GM12878 (cell line): ENCODE measurements at regions not wholly inside any gene's neighbourhood (a gene's known extent, or its start where the extent isn't known, plus 50 kb on each side); places are given as distances from the start of the nearest gene placed in this dataset.

Source experiments
- ATAC-seq: fragments of 200-7000 bp; cut with Tn5 transposase; 3 replicates; pipeline ENCODE4 v1.9.1; 2020; ENCODE audit warnings: mild to moderate bottlenecking, moderate library complexity
- BruUV-seq: library from RNA; stranded (reverse); fragments of 400-500 nt; replicated peaks from 2 replicates; lab custom pipeline; 2021; lab: Mats Ljungman, UMichigan
- CTCF ChIA-PET: fragments of 300-600 bp; sonication (Branson Sonifier 250); formaldehyde crosslinking; extraction: SDS; loops from one replicate; lab custom pipeline; 2021; ENCODE audit warnings: inconsistent platforms; lab: Yijun Ruan, JAX
- POLR2A ChIA-PET: fragments of 350-600 bp; formaldehyde crosslinking; extraction: SDS; loops from one replicate; lab custom pipeline; 2021; ENCODE audit warnings: inconsistent platforms; lab: Charles Lee
- RAD21 ChIA-PET: fragments of 300-600 bp; sonication (Branson Sonifier 250); formaldehyde crosslinking; loops from one replicate; lab custom pipeline; 2023; ENCODE audit warnings: antibody characterized with exemption; ENCODE audit not compliant: unreplicated experiment; lab: Charles Lee
- SMC1A ChIA-PET: fragments of 300-600 bp; sonication (Branson Sonifier 250); formaldehyde crosslinking; loops from one replicate; lab custom pipeline; 2023; ENCODE audit not compliant: unreplicated experiment, uncharacterized antibody; lab: Charles Lee
- DNase-seq: peaks from one replicate; pipeline ENCODE4 v3.0.0-alpha.2; 2011; ENCODE audit warnings: low read depth, low spot score
- FAIRE-seq: peaks from 3 replicates; lab custom pipeline; 2011; peaks lifted over from hg19 to GRCh38; lab: Jason Lieb, UNC
- H2AFZ ChIP-seq: 2 replicates; pipeline ENCODE4 v1.6.0; 2011; ENCODE audit warnings: low read depth, low read length, control low read depth; ENCODE audit not compliant: control insufficient read depth
- H3K27ac ChIP-seq: 2 replicates; pipeline ENCODE4 v1.5.1; 2011; ENCODE audit warnings: control low read depth; ENCODE audit not compliant: control insufficient read depth, insufficient read depth
- H3K27me3 ChIP-seq, 2 experiments: replicated peaks in 1 of 2; 2 replicates each; pipeline versions ENCODE4 v1.6.0 to v1.6.1; 2011; ENCODE audit warnings: low read length in 1 of 2; ENCODE audit not compliant: control insufficient read depth in 2 of 2, insufficient read depth in 2 of 2
- H3K36me3 ChIP-seq, 2 experiments: 2 replicates each; pipeline ENCODE4 v1.5.1; 2011; ENCODE audit warnings: low read length in 1 of 2; ENCODE audit not compliant: control insufficient read depth in 2 of 2, insufficient read depth in 2 of 2
- H3K4me1 ChIP-seq: 2 replicates; pipeline ENCODE4 v1.6.1; 2011; ENCODE audit warnings: mild to moderate bottlenecking, low read length, moderate library complexity, mixed read lengths; ENCODE audit not compliant: control insufficient read depth, insufficient read depth
- H3K4me2 ChIP-seq: 2 replicates; pipeline ENCODE4 v1.6.0; 2011; ENCODE audit warnings: control low read depth; ENCODE audit not compliant: control insufficient read depth, insufficient read depth
- H3K4me3 ChIP-seq: fragments of 200-600 bp; sonication (generic); 2 replicates; pipeline ENCODE4 v1.5.1; 2016
- H3K79me2 ChIP-seq: 2 replicates; pipeline ENCODE4 v1.6.0; 2011; ENCODE audit warnings: low read length; ENCODE audit not compliant: control insufficient read depth, insufficient read depth
- H3K9ac ChIP-seq: 2 replicates; pipeline ENCODE4 v1.8.0; 2011; ENCODE audit warnings: low read length, control low read depth, mixed read lengths; ENCODE audit not compliant: control insufficient read depth, insufficient read depth
- H3K9me3 ChIP-seq: replicated peaks from 3 replicates; pipeline ENCODE4 v1.5.1; 2011; ENCODE audit warnings: mild to moderate bottlenecking, low read length; ENCODE audit not compliant: control insufficient read depth, insufficient read depth
- H4K20me1 ChIP-seq: 2 replicates; pipeline ENCODE4 v1.6.0; 2011; ENCODE audit not compliant: control insufficient read depth, insufficient read depth
- E2F8 ChIP-seq: fragments of 450-650 bp; IDR thresholded peaks from 2 replicates; pipeline ENCODE4 v1.6.1; 2018; ENCODE audit warnings: mild to moderate bottlenecking, low read depth, moderate library complexity; ENCODE audit not compliant: partially characterized antibody
- EED ChIP-seq: sonication (generic); IDR thresholded peaks from 2 replicates; pipeline ENCODE4 v1.6.1; 2016; ENCODE audit warnings: antibody characterized with exemption, low read depth
- EGR1 ChIP-seq, 2 experiments: IDR thresholded peaks; 1 replicate in 1 of 2; 2 replicates in 1 of 2; pipeline ENCODE4 v1.6.1; 2011 to 2012; ENCODE audit warnings: low read depth in 2 of 2, low read length in 2 of 2, borderline replicate concordance in 1 of 2, mild to moderate bottlenecking in 1 of 2, moderate library complexity in 1 of 2
- HDAC2 ChIP-seq: fragments of 200-600 bp; sonication (generic); IDR thresholded peaks from 2 replicates; pipeline ENCODE4 v1.6.1; 2017
- MYB ChIP-seq: fragments of 150-350 bp; IDR thresholded peaks from 2 replicates; pipeline ENCODE4 v1.6.1; 2014; ENCODE audit warnings: mild to moderate bottlenecking, low read depth, low read length, borderline replicate concordance
- NR2F1 ChIP-seq: fragments of 450-650 bp; conservative IDR thresholded peaks from 2 replicates; pipeline ENCODE4 v1.6.1; 2017; ENCODE audit warnings: mild to moderate bottlenecking
- REST ChIP-seq: IDR thresholded peaks from 2 replicates; pipeline ENCODE4 v1.6.1; 2012; ENCODE audit warnings: mild to moderate bottlenecking, low read depth, low read length
- SMAD1 ChIP-seq: fragments of 450-650 bp; IDR thresholded peaks from 2 replicates; pipeline ENCODE4 v1.6.1; 2018; ENCODE audit warnings: mild to moderate bottlenecking, low read depth; ENCODE audit not compliant: partially characterized antibody
- TCF3 ChIP-seq: IDR thresholded peaks from 2 replicates; pipeline ENCODE4 v1.6.1; 2012; ENCODE audit warnings: low read depth, mild to moderate bottlenecking, low read length, borderline replicate concordance; ENCODE audit not compliant: insufficient read depth
- TCF7 ChIP-seq: IDR thresholded peaks from 2 replicates; pipeline ENCODE4 v1.6.1; 2014; ENCODE audit warnings: antibody characterized with exemption, borderline replicate concordance
- ZNF24 ChIP-seq: fragments of 450-650 bp; IDR thresholded peaks from 2 replicates; pipeline ENCODE4 v1.6.1; 2017; ENCODE audit warnings: antibody characterized with exemption, mild to moderate bottlenecking
- ZSCAN29 ChIP-seq: fragments of 450-650 bp; IDR thresholded peaks from 2 replicates; pipeline ENCODE4 v1.6.1; 2017; ENCODE audit warnings: mild to moderate bottlenecking, moderate library complexity
- WGBS: methylation state at CpG from one replicate; pipeline ENCODE4 v1.1.6; 2016; ENCODE audit warnings: low lambda C conversion rate; ENCODE audit not compliant: insufficient replicate concordance, insufficient coverage; ENCODE audit errors: missing lambda C conversion rate; 5-methylcytosine and 5-hydroxymethylcytosine counted together
- in situ Hi-C: fragments of 300-500 bp; cut with MboI; formaldehyde crosslinking; loops from 9 replicates; pipeline ENCODE4 v1.14.3; 2018; ENCODE audit warnings: mixed read lengths
- intact Hi-C: fragments of 100-400 bp; cut with micrococcal nuclease; formaldehyde crosslinking; loops from one replicate; pipeline ENCODE4 v1.14.2; 2022; ENCODE audit not compliant: unreplicated experiment

DNA sequence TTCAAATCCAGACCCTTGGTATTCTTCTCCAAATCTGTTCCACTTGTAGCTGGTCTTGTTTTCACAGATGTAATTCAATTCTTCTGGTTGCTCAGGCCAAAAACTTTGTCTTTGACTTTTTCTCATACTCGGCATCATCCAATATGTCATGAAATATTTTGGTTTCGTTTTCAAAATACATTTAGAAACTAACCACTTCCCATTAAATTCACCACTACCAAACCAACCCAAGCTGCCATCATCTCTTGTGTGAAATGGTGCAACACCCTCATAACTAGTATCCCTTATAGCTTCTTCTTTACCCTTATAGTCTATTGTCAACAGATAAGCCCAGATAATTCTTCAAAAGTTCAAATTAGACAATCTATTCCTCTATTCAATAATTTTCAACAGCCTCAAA, 192.1 kb downstream of the PRR32 start:
- DNase-seq (no peak), FAIRE-seq (no peak), ATAC-seq (no peak; the same call in 2 of the 3 replicates)
- TF ChIP-seq ZSCAN29 (no peak), EED (no peak)
- intact Hi-C loops = no loop called here
- H3K9ac ChIP-seq = no peak overlapping the region
- no peaks in the 10 kb centered on the region for H3K79me2 ChIP-seq
- in situ Hi-C loops = no loop called here
- H3K9me3 ChIP-seq = no peaks in the 10 kb centered on the region
- no peaks in the 10 kb centered on the region for H3K4me1 ChIP-seq
- no peak overlapping the region for H3K27ac ChIP-seq
- BruUV-seq = no TSS peak
- no peaks in the 10 kb centered on the region for H3K27me3 ChIP-seq
- H4K20me1 ChIP-seq = no peaks in the 10 kb centered on the region
- no peaks in the 10 kb centered on the region for H3K36me3 ChIP-seq
- ChIA-PET CTCF (no interaction called here), RAD21 (no interaction called here), SMC1A (no interaction called here), POLR2A (no interaction called here)
- WGBS = 32% methylated on average over 2 of the region's 2 CpGs
- H2AFZ ChIP-seq = no peak overlapping the region
- H3K4me2 ChIP-seq = no peak overlapping the region
- no peak overlapping the region; the same call in 1 of the 2 replicates for H3K4me3 ChIP-seq

DNA sequence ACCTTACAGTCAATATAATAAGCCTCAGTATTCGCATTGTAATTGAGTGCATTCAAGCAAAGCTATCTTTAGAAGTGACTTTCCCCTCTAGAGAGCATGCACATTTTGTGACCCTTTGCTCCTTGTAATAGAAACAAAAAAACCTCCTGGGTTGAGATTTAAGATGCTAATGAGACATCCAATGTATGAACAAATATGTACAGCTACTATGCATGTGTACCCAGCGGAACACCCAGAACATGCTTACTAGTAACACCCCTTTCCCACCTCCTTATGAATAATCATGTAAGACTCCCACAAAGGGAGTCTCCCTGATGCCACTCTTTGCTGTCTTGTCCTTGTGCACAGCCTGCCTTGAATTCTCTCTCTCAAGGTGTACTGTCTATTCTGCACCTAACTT, 205.5 kb downstream of the PRR32 start:
- H3K9me3 ChIP-seq = no peaks in the 10 kb centered on the region
- H3K4me2 ChIP-seq = no peak overlapping the region
- no peaks in the 10 kb centered on the region for H3K27me3 ChIP-seq
- POLR2A ChIA-PET = no interaction called here
- in situ Hi-C loops (no loop called here), intact Hi-C loops (no loop called here)
- RAD21 ChIA-PET = no interaction called here
- no peaks in the 10 kb centered on the region for H4K20me1 ChIP-seq
- no TSS peak for BruUV-seq
- no peak for ATAC-seq
- 27% methylated on average over 2 of the region's 2 CpGs for WGBS
- CTCF ChIA-PET = no interaction called here
- H3K36me3 ChIP-seq = no peaks in the 10 kb centered on the region
- no peak overlapping the region for H3K4me3 ChIP-seq
- H3K4me1 ChIP-seq = no peaks in the 10 kb centered on the region
- no peak for DNase-seq
- no peak overlapping the region for H3K27ac ChIP-seq
- no peak overlapping the region for H2AFZ ChIP-seq
- H3K79me2 ChIP-seq = no peaks in the 10 kb centered on the region
- FAIRE-seq = no peak
- no peak for TF ChIP-seq REST
- no peak for TF ChIP-seq EGR1 (IDR thresholded peaks at IDR 0.05; ENCODE audit: borderline replicate concordance in 1 of 2, low read depth in 2 of 2, low read length in 2 of 2)
- TF ChIP-seq ZSCAN29 = no peak
- no peak for TF ChIP-seq TCF3
- no peak for TF ChIP-seq HDAC2
- no peak for TF ChIP-seq E2F8
- TF ChIP-seq NR2F1 = no peak
- no peak for TF ChIP-seq EED
- TF ChIP-seq ZNF24 = no peak
- no peak for TF ChIP-seq SMAD1
- TF ChIP-seq MYB = no peak
- TF ChIP-seq TCF7 = no peak
- SMC1A ChIA-PET = interaction anchor here (0.9 kb wide), 1 partner anchor 15 kb away, joined by 3 read pairs; no protein-coding TSS in a partner anchor
- no peak overlapping the region for H3K9ac ChIP-seq
